ENCODE measurements at regions not wholly inside any gene's neighbourhood (a gene's known extent, or its start where the extent isn't known, plus 50 kb on each side); places are given as distances from the start of the nearest gene placed in this dataset.

DNA sequence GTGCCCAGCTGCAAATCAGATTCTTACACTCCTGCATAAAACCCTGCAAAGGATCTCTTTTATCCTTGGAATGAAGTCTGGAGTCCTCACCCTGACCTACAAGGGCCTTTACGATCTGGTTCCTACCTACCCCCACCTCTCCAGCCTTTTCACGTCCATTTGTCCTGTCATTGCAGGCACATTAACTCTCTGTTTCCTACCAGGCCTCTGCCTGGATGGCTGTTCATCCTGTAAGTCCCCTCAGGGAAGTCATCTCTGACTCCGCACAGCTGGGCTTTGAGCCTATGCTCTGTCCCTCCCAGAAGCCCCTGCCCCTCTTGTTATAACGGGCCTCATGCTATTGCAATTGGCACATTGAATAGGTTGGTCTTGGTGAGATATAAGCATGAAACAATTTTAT, 96.8 kb upstream of the USP24 start:
- no peaks in the 10 kb centered on the region for H3K27me3 ChIP-seq (ENCODE audit: control insufficient read depth, insufficient read depth, low read length)
- peak overlapping the region; percentile 42 for H3K27ac ChIP-seq (ENCODE audit: low read length)
- H3K4me3 ChIP-seq (ENCODE audit: low read length): no peak overlapping the region
- H3K9me3 ChIP-seq (replicated peaks; ENCODE audit: control insufficient read depth, low read depth, low read length): no peaks in the 10 kb centered on the region
- 39% methylated on average over 3 of the region's 4 CpGs for WGBS (ENCODE audit: insufficient coverage)
- DNase-seq: no peak
- no peaks in the 10 kb centered on the region for H3K36me3 ChIP-seq (ENCODE audit: control insufficient read depth, insufficient read depth, low read length)
- peaks cover 34% of the 10 kb centered on the region for H3K4me1 ChIP-seq (ENCODE audit: control insufficient read depth, insufficient read depth, low read length)

DNA sequence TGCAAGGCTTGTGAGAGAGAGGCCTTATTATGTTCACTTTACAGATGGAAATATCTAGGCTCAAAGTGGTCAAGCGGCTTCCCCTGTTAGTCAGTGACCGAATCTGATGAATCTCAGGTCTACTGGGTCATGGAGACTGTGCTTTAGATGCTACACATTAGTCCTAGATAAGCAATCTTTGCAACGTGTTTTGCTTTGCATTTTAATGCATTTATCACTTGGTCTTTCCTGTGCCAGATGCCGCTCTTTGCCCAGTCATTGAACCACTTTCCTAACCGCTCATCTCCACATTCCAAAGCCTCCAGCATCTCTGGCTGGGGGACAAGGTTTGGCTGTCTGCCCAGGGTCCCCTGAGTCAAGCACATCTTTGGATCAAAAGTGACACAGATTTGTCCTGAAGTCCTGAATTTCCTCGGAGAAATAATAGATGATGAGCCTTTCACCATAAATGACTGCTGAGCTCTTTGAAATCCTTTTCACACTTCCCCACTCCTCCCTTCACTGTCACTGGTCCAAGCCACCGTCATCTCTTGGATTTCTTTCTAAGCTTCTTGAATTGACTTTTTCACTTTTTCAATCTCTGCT, 96.0 kb upstream of the USP24 start:
- Histone ChIP-seq H3K27ac (ENCODE audit: low read length) (peak overlapping the region; percentile 62), H3K9me3 (replicated peaks; ENCODE audit: control insufficient read depth, low read depth, low read length) (no peaks in the 10 kb centered on the region), H3K27me3 (ENCODE audit: control insufficient read depth, insufficient read depth, low read length) (no peaks in the 10 kb centered on the region), H3K4me1 (ENCODE audit: control insufficient read depth, insufficient read depth, low read length) (peaks cover 26% of the 10 kb centered on the region), H3K4me3 (ENCODE audit: low read length) (no peak overlapping the region), H3K36me3 (ENCODE audit: control insufficient read depth, insufficient read depth, low read length) (no peaks in the 10 kb centered on the region)
- DNase-seq: peak; percentile 95
- WGBS (ENCODE audit: insufficient coverage): 3% methylated on average over 4 of the region's 7 CpGs

DNA sequence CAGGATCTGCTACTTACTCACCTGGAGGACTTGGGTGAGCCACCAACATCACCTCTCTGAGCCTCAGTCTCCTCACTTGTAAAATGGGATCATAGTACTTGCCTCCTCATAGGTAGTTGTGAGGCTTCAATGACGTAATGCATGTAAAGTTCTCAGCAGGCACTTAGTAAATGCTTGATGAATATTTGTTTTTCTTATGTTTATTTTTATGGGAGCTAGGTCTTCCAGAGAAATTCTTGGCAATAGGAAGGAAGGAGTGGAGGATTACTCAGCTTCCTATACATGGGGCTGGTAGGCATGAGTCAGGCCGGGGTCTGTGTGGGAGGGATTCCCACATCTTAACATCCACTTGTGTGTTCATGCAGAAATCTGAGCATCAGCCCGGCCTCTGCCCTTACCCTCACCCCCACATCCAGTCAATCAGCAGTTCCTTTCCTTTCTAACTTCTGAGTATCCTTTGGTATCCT, 95.4 kb upstream of the USP24 start:
- no peaks in the 10 kb centered on the region for H3K27me3 ChIP-seq (ENCODE audit: control insufficient read depth, insufficient read depth, low read length)
- peaks cover 26% of the 10 kb centered on the region for H3K4me1 ChIP-seq (ENCODE audit: control insufficient read depth, insufficient read depth, low read length)
- no peak overlapping the region for H3K4me3 ChIP-seq (ENCODE audit: low read length)
- DNase-seq: peak; percentile 70
- H3K9me3 ChIP-seq (replicated peaks; ENCODE audit: control insufficient read depth, low read depth, low read length): no peaks in the 10 kb centered on the region
- H3K36me3 ChIP-seq (ENCODE audit: control insufficient read depth, insufficient read depth, low read length): no peaks in the 10 kb centered on the region
- H3K27ac ChIP-seq (ENCODE audit: low read length): peak overlapping the region; percentile 62
- 40% methylated on average over 1 of the region's 3 CpGs for WGBS (ENCODE audit: insufficient coverage)

DNA sequence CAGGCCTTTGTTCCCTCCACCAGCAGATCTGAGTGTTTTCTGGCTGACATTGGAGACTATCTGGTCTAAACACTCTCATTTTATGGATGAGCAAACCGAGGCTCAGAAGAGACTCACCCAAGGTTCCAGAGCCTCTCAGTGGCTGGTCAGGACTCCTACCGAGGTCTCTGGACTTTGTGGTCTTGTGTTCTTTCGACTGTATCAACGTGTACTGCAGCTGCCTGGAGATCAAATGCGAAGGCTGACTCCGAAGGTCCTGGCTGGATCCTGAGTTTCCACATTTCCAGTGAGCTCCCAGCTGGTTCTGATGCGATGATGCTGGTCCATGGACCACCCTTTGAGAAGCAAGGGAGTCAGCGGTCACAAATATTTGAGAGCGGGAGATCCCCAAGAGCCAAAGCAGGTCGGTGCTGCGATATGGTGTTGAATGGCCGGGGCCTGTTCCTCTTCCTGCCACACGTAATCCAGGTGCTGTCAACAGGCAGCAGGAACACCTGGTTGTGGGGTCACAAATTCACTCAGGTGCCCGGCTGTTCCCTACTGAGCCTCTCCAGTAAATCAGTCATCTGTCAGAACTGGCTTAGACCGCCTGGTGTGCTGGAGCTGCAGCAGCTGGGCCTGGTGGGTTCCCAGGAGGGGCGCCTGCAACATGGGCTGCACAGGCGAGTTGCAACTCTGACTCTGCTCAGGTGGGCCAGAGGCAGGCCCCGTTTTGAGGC, 94.8 kb upstream of the USP24 start:
- H3K36me3 ChIP-seq (ENCODE audit: control insufficient read depth, insufficient read depth, low read length): no peaks in the 10 kb centered on the region
- H3K4me1 ChIP-seq (ENCODE audit: control insufficient read depth, insufficient read depth, low read length): peaks cover 31% of the 10 kb centered on the region
- H3K27ac ChIP-seq (ENCODE audit: low read length): no peak overlapping the region
- no peaks in the 10 kb centered on the region for H3K9me3 ChIP-seq (replicated peaks; ENCODE audit: control insufficient read depth, low read depth, low read length)
- no peak overlapping the region for H3K4me3 ChIP-seq (ENCODE audit: low read length)
- 63% methylated on average over 18 of the region's 18 CpGs for WGBS (ENCODE audit: insufficient coverage)
- DNase-seq: no peak
- H3K27me3 ChIP-seq (ENCODE audit: control insufficient read depth, insufficient read depth, low read length): no peaks in the 10 kb centered on the region

DNA sequence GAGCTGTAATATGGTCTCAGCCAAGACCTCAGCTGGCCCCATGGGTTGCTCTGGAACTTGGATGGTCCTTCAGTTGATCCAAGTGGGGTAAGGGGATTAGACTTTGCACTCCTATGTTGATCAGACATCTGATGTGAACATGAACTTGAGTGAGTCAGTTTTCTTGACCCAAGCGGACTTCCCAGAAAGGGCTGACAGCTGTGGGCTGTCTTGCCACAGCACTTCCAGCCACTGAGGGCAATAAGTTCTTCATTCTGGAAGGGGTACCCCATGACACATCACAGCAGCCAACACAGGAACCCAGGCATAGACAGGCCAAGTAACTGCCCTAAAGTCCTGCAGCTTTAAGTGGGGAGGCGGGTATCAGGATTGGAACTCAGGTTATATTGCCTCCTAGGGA, 93.9 kb upstream of the USP24 start:
- H3K27ac ChIP-seq (ENCODE audit: low read length): no peak overlapping the region
- H3K4me1 ChIP-seq (ENCODE audit: control insufficient read depth, insufficient read depth, low read length): peaks cover 40% of the 10 kb centered on the region
- H3K9me3 ChIP-seq (replicated peaks; ENCODE audit: control insufficient read depth, low read depth, low read length): no peaks in the 10 kb centered on the region
- H3K4me3 ChIP-seq (ENCODE audit: low read length): no peak overlapping the region
- WGBS (ENCODE audit: insufficient coverage): 90% methylated on average over 1 of the region's 2 CpGs
- H3K27me3 ChIP-seq (ENCODE audit: control insufficient read depth, insufficient read depth, low read length): no peaks in the 10 kb centered on the region
- no peak for DNase-seq
- H3K36me3 ChIP-seq (ENCODE audit: control insufficient read depth, insufficient read depth, low read length): no peaks in the 10 kb centered on the region

DNA sequence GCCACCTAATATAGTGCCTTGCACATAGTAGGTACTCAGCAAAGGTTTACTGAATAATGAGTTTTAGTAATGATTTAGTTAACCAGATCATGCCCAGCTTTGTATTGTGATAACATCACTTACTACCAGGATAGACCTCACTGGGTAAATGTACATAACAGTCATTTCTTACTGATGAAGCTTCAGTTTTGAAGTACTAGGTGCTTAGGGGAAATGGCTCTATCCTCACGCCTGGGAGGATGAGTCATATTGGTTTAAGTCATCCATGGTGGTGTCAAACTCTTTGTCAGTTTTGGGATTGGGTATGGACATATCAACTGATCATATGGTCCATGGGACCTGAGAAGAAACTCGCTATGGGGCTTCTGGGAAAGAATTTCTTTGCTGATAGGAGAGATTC, 90.6 kb upstream of the USP24 start:
- H3K9me3 ChIP-seq (replicated peaks; ENCODE audit: control insufficient read depth, low read depth, low read length): no peaks in the 10 kb centered on the region
- DNase-seq: no peak
- peaks cover 43% of the 10 kb centered on the region for H3K4me1 ChIP-seq (ENCODE audit: control insufficient read depth, insufficient read depth, low read length)
- H3K36me3 ChIP-seq (ENCODE audit: control insufficient read depth, insufficient read depth, low read length): no peaks in the 10 kb centered on the region
- H3K27me3 ChIP-seq (ENCODE audit: control insufficient read depth, insufficient read depth, low read length): no peaks in the 10 kb centered on the region
- WGBS (ENCODE audit: insufficient coverage): 86% methylated on average over 1 of the region's 2 CpGs
- H3K27ac ChIP-seq (ENCODE audit: low read length): no peak overlapping the region
- no peak overlapping the region for H3K4me3 ChIP-seq (ENCODE audit: low read length)

DNA sequence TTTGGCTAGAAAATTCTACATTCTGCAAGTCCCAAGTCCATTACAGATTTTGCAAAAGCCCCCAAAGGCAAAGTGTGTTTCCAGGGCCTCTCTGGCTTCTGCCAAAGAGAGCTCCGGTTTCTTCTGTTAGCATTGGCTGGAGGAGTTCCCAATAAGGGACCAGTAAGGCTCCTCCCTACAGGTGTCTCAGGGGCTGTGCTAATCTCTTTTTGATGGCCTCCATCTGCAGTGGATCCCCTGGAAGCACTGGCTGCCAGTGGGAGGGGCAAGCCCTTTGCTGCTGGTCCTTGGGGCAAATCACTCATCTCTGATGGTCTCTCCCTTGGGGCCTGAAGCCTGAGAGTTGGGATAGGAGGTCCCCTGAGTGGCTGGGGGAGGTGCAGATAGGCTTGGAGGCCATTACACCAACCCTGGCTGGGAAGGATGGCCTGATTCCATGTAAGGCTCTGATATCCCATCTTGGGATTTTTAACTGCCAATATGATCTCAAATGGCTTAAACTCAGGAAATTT, 89.1 kb upstream of the USP24 start:
- peak; percentile 98 for DNase-seq
- no CpG with 5 or more reads among the region's 1 CpG for WGBS (ENCODE audit: insufficient coverage)
- Histone ChIP-seq H3K9me3 (replicated peaks; ENCODE audit: control insufficient read depth, low read depth, low read length) (no peaks in the 10 kb centered on the region), H3K4me3 (ENCODE audit: low read length) (no peak overlapping the region), H3K27ac (ENCODE audit: low read length) (peak overlapping the region; percentile 81), H3K27me3 (ENCODE audit: control insufficient read depth, insufficient read depth, low read length) (no peaks in the 10 kb centered on the region), H3K36me3 (ENCODE audit: control insufficient read depth, insufficient read depth, low read length) (no peaks in the 10 kb centered on the region), H3K4me1 (ENCODE audit: control insufficient read depth, insufficient read depth, low read length) (peaks cover 37% of the 10 kb centered on the region)

DNA sequence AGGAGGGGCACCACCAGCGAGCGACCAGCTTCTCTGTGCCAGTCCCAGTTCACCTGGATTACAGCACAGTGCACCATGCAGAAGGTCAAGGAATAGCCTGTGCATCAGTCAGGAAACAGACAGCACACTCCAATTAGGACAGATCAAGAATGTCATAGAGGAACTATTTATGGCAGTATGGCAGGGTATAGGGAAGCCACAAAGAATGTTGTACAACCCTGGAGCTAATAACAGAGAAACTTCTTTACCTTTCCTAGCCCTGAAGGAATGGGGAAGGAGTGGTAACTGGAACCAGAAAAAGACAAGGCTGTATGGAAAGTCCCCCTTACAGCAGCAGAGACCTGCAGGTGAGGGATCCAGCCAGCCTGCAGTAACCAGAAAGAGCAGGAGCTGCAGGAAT, 87.8 kb upstream of the USP24 start:
- Histone ChIP-seq H3K4me3 (ENCODE audit: low read length) (no peak overlapping the region), H3K27ac (ENCODE audit: low read length) (no peak overlapping the region), H3K27me3 (ENCODE audit: control insufficient read depth, insufficient read depth, low read length) (no peaks in the 10 kb centered on the region), H3K9me3 (replicated peaks; ENCODE audit: control insufficient read depth, low read depth, low read length) (no peaks in the 10 kb centered on the region), H3K36me3 (ENCODE audit: control insufficient read depth, insufficient read depth, low read length) (no peaks in the 10 kb centered on the region), H3K4me1 (ENCODE audit: control insufficient read depth, insufficient read depth, low read length) (peaks cover 37% of the 10 kb centered on the region)
- 95% methylated on average over 2 of the region's 2 CpGs for WGBS (ENCODE audit: insufficient coverage)
- no peak for DNase-seq

DNA sequence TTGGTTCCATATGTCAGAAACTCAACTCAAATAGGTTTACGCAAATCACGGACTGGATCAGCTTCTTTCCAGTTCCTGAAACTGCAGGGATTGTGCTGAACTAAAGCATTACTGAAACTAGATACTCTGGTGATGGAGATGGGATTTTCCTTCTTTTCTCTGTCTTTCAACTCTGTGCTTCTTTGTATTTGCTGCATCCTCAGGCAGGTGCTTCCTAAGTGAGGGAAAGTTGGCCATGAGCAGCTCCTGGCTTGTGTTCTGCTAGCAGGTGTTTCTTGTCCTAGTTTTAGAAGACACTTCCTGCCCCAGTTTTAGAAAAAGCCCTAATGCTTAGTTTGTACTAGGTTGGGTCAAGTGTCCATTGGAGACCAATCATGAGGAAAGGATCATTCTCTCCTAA, 86.7 kb upstream of the USP24 start:
- Histone ChIP-seq H3K4me3 (ENCODE audit: low read length) (no peak overlapping the region), H3K4me1 (ENCODE audit: control insufficient read depth, insufficient read depth, low read length) (peaks cover 37% of the 10 kb centered on the region), H3K27ac (ENCODE audit: low read length) (peak overlapping the region; percentile 38), H3K27me3 (ENCODE audit: control insufficient read depth, insufficient read depth, low read length) (no peaks in the 10 kb centered on the region), H3K9me3 (replicated peaks; ENCODE audit: control insufficient read depth, low read depth, low read length) (peaks cover 3% of the 10 kb centered on the region), H3K36me3 (ENCODE audit: control insufficient read depth, insufficient read depth, low read length) (no peaks in the 10 kb centered on the region)
- DNase-seq: peak; percentile 84
- WGBS (ENCODE audit: insufficient coverage): no CpG with 5 or more reads among the region's 2 CpGs

DNA sequence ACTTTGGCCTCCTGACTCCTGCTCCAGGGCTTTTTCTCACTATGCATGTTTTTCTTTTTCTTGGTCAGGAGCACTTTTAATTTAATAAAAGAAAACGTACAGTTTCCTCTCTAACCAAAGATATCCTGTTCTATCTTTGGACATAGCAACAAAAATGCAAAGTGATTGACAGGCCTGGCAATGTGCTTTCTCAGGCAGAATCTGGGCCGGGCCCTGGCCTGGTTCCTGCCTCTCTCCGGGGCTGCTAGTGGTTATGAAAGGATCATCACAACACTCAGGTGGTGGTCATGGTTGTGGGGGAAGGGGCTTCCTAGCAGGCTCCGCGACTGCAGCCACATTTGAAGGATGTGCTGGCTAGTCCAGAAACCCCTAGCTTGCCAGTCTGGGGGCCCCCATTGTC, 85.8 kb upstream of the USP24 start:
- H3K4me3 ChIP-seq (ENCODE audit: low read length): no peak overlapping the region
- H3K27ac ChIP-seq (ENCODE audit: low read length): no peak overlapping the region
- no peak for DNase-seq
- 51% methylated on average over 3 of the region's 5 CpGs for WGBS (ENCODE audit: insufficient coverage)
- H3K36me3 ChIP-seq (ENCODE audit: control insufficient read depth, insufficient read depth, low read length): no peaks in the 10 kb centered on the region
- H3K27me3 ChIP-seq (ENCODE audit: control insufficient read depth, insufficient read depth, low read length): no peaks in the 10 kb centered on the region
- H3K9me3 ChIP-seq (replicated peaks; ENCODE audit: control insufficient read depth, low read depth, low read length): peaks cover 3% of the 10 kb centered on the region
- peaks cover 37% of the 10 kb centered on the region for H3K4me1 ChIP-seq (ENCODE audit: control insufficient read depth, insufficient read depth, low read length)
